ENCODE measurements at regions not wholly inside any gene's neighbourhood (a gene's known extent, or its start where the extent isn't known, plus 50 kb on each side); places are given as distances from the start of the nearest gene placed in this dataset.

- H3K27me3 Mint-ChIP-seq (ENCODE audit: low read depth) = no peaks in the 10 kb centered on the region
- ATAC-seq = no peak
- peaks cover 18% of the 10 kb centered on the region for H3K9me3 Mint-ChIP-seq
- H3K4me1 Mint-ChIP-seq (ENCODE audit: low read depth) = no peaks in the 10 kb centered on the region
- no peaks in the 10 kb centered on the region for H3K36me3 Mint-ChIP-seq (ENCODE audit: insufficient read depth)
- DNase-seq = no peak
- H3K4me3 Mint-ChIP-seq = no peak overlapping the region
Measured at GRCh38 chr10:130464426-130464825, 328.2 kb downstream of the GLRX3 start.

DNA sequence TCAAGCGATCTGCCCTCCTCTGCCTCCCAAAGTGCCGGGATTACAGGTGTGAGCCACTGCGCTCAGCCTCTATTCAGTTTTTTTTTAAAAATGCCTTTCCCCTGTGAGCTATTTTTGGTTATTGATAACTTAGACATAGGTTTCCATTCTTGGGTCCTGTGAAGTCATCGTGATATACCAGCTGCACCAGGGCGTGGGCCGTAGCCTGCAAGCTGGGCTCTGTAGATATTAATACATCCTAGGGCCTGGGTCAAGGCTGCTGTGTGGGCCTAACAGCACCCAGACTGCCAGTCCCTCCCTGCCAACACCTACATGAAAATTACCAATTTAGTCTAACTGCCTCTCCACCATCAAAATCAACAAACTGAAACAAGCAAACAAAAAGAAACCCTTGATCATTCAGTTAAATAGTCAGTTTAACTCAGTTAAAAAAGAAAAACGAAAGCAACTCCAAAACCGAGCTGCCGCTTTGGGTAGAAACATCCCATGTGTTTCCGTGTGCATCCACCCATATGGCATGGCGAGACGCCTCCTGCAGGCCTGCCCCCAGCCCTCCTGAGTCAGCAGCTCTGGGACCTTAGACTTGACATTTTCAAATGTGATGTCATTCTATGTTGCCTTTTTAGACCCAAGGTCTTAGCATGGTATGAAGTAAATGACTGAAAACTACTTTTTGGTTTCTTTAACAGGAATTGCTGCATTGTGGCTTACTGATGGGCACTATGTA is 330.2 kb downstream of the GLRX3 start:
- H3K4me3 Mint-ChIP-seq = no peak overlapping the region

GRCh38 chr10:130470286-130470685 is 334.1 kb downstream of the GLRX3 start:
- DNase-seq = no peak
- ATAC-seq = no peak
- Mint-ChIP-seq H3K36me3 (ENCODE audit: insufficient read depth) (no peaks in the 10 kb centered on the region), H3K4me3 (no peak overlapping the region), H3K4me1 (ENCODE audit: low read depth) (no peaks in the 10 kb centered on the region), H3K27me3 (ENCODE audit: low read depth) (peaks cover 1% of the 10 kb centered on the region), H3K9me3 (peaks cover 22% of the 10 kb centered on the region)

More for the DNA sequence above, 330.2 kb downstream of the GLRX3 start:
- Mint-ChIP-seq H3K4me1 (ENCODE audit: low read depth) (no peaks in the 10 kb centered on the region), H3K36me3 (ENCODE audit: insufficient read depth) (no peaks in the 10 kb centered on the region), H3K9me3 (peaks cover 22% of the 10 kb centered on the region), H3K27me3 (ENCODE audit: low read depth) (no peaks in the 10 kb centered on the region)
- no peak for DNase-seq
- ATAC-seq = no peak

- H3K27me3 Mint-ChIP-seq (ENCODE audit: low read depth) = peaks cover 1% of the 10 kb centered on the region
- ATAC-seq = no peak
- no peaks in the 10 kb centered on the region for H3K36me3 Mint-ChIP-seq (ENCODE audit: insufficient read depth)
- peaks cover 22% of the 10 kb centered on the region for H3K9me3 Mint-ChIP-seq
- H3K4me1 Mint-ChIP-seq (ENCODE audit: low read depth) = no peaks in the 10 kb centered on the region
- no peak for DNase-seq
- H3K4me3 Mint-ChIP-seq = no peak overlapping the region
Measured at GRCh38 chr10:130470973-130471372, 334.8 kb downstream of the GLRX3 start.

DNA sequence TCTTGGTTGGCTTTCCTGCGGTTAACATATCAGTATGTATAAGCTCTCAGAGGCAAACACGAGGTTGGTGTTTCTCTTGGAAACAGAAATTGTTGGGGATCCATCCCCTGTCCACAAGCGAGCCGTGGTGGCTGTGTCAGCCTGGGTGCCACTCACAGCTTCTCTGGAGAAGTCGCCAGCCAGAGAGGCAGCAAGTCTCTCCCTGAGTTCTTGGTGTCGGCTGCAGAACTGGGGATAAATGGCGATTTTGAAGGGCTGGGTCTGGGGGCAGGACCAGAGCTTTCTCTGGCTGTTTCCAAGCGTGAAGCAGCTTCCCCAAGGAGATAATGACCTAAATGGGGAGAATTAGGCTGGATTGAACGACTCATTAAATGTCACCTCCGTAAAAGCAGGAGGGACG is 335.3 kb downstream of the GLRX3 start:
- H3K4me1 Mint-ChIP-seq (ENCODE audit: low read depth) = no peaks in the 10 kb centered on the region
- peaks cover 19% of the 10 kb centered on the region for H3K9me3 Mint-ChIP-seq
- H3K4me3 Mint-ChIP-seq = no peak overlapping the region
- no peaks in the 10 kb centered on the region for H3K36me3 Mint-ChIP-seq (ENCODE audit: insufficient read depth)
- DNase-seq = no peak
- H3K27me3 Mint-ChIP-seq (ENCODE audit: low read depth) = peaks cover 1% of the 10 kb centered on the region
- ATAC-seq = no peak

GRCh38 chr10:130472236-130472635 is 336.0 kb downstream of the GLRX3 start:
- no peak overlapping the region for H3K4me3 Mint-ChIP-seq
- ATAC-seq = no peak
- H3K9me3 Mint-ChIP-seq = peaks cover 17% of the 10 kb centered on the region

DNA sequence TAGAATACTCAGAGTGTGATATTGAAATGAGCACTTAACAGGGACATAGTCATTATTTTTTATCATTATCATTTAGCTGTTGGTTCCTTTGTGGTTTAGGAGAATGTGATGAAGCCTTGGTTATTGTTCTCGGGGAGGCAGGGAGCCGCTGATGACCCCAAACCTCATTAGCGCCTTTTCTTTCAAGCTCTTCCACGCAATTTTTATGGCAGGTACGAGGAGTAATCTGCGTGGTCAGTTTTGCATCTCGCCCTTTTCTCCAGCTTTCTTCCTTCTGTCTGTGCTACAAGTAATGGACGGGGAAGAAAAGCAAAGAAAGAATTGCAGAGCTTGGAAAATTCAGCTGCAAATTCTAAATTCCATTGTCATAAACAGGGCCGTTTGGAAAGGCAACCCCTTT is 338.4 kb downstream of the GLRX3 start:
- DNase-seq (no peak), ATAC-seq (no peak)
- Mint-ChIP-seq H3K4me3 (no peak overlapping the region), H3K27me3 (ENCODE audit: low read depth) (peaks cover 1% of the 10 kb centered on the region), H3K4me1 (ENCODE audit: low read depth) (no peaks in the 10 kb centered on the region), H3K36me3 (ENCODE audit: insufficient read depth) (no peaks in the 10 kb centered on the region), H3K9me3 (peaks cover 2% of the 10 kb centered on the region)

More at GRCh38 chr10:130472236-130472635, 336.0 kb downstream of the GLRX3 start:
- no peaks in the 10 kb centered on the region for H3K4me1 Mint-ChIP-seq (ENCODE audit: low read depth)
- H3K36me3 Mint-ChIP-seq (ENCODE audit: insufficient read depth) = no peaks in the 10 kb centered on the region
- no peak for DNase-seq
- peaks cover 1% of the 10 kb centered on the region for H3K27me3 Mint-ChIP-seq (ENCODE audit: low read depth)

- no peaks in the 10 kb centered on the region for H3K9me3 Mint-ChIP-seq
- no peak for ATAC-seq
- no peak for DNase-seq
- H3K27me3 Mint-ChIP-seq (ENCODE audit: low read depth) = peaks cover 1% of the 10 kb centered on the region
- no peaks in the 10 kb centered on the region for H3K4me1 Mint-ChIP-seq (ENCODE audit: low read depth)
- H3K36me3 Mint-ChIP-seq (ENCODE audit: insufficient read depth) = no peaks in the 10 kb centered on the region
- no peak overlapping the region for H3K4me3 Mint-ChIP-seq
Measured at GRCh38 chr10:130477360-130477759, 341.2 kb downstream of the GLRX3 start.

DNA sequence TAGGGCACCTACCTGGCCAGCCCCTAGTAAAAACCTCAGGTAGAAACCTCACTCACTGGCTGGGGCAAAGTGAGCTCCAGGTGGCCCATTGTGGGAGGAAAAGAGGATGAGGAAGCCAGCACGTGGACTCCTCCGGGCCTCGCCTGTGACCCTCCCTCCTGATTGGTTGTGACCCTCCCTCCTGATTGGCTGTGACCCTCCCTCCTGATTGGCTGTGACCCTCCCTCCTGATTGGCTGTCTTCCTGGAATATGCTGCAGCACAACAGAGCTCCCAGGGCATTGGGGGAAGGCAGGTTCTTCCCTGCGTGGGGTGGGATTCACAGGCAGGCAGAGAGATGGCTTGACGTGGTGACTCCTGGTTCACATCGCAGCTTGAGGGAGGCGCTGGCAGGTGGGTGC is 343.0 kb downstream of the GLRX3 start:
- Mint-ChIP-seq H3K27me3 (ENCODE audit: low read depth) (no peaks in the 10 kb centered on the region), H3K4me1 (ENCODE audit: low read depth) (no peaks in the 10 kb centered on the region), H3K4me3 (no peak overlapping the region), H3K9me3 (no peaks in the 10 kb centered on the region), H3K36me3 (ENCODE audit: insufficient read depth) (no peaks in the 10 kb centered on the region)
- DNase-seq = no peak
- no peak for ATAC-seq

DNA sequence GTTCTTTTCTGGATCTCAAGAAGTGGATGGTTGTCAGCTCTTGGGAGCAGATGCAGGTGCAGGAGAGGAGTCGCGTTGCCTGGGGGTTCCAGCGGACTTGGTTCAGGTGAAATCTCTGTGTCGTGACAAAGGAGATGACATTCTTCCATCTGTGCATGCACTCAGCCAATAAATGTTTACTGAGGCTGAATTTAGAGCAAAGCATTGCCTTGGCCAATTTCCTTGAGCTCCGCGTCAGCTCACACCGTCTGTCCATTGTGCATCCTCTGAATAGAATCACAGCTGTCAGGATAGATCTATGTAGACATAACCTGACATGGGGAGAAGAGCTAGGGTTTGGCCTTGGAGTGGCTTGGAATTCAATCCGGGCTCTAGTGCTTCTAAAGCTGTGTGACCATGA is 343.7 kb downstream of the GLRX3 start:
- Mint-ChIP-seq H3K4me1 (ENCODE audit: low read depth) (no peaks in the 10 kb centered on the region), H3K27me3 (ENCODE audit: low read depth) (no peaks in the 10 kb centered on the region)
- ATAC-seq = no peak

GRCh38 chr10:130480491-130480890 is 344.3 kb downstream of the GLRX3 start:
- no peak for DNase-seq
- Mint-ChIP-seq H3K36me3 (ENCODE audit: insufficient read depth) (no peaks in the 10 kb centered on the region), H3K27me3 (ENCODE audit: low read depth) (no peaks in the 10 kb centered on the region), H3K4me3 (no peak overlapping the region), H3K4me1 (ENCODE audit: low read depth) (no peaks in the 10 kb centered on the region), H3K9me3 (no peaks in the 10 kb centered on the region)
- ATAC-seq = no peak

More for the DNA sequence above, 343.7 kb downstream of the GLRX3 start:
- Mint-ChIP-seq H3K9me3 (no peaks in the 10 kb centered on the region), H3K36me3 (ENCODE audit: insufficient read depth) (no peaks in the 10 kb centered on the region), H3K4me3 (no peak overlapping the region)
- no peak for DNase-seq

- no peaks in the 10 kb centered on the region for H3K4me1 Mint-ChIP-seq (ENCODE audit: low read depth)
- no peaks in the 10 kb centered on the region for H3K27me3 Mint-ChIP-seq (ENCODE audit: low read depth)
- no peak overlapping the region for H3K4me3 Mint-ChIP-seq
- ATAC-seq (no peak), DNase-seq (no peak)
- H3K36me3 Mint-ChIP-seq (ENCODE audit: insufficient read depth) = no peaks in the 10 kb centered on the region
- H3K9me3 Mint-ChIP-seq = no peaks in the 10 kb centered on the region
Measured at GRCh38 chr10:130481076-130481930, 345.1 kb downstream of the GLRX3 start.

DNA sequence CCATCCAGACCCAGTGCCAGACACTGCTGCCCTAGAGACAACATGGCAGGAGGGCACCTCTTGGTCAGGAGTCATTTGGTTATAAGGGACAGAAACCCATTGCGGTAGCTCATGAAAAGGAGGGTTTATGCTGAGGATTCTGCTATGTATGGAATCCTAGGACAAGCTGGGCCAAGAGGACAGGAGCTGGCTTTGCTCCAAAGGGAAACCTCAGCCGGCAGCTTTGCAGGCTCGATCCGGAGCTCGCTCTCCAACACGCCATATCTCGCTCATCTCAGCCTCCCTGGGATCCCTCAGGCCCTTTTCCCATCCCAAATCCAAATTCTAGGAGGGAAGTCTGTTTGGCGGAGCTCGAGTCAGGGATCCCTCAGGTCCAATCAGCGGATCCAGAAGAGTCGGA is 345.7 kb downstream of the GLRX3 start:
- Mint-ChIP-seq H3K36me3 (ENCODE audit: insufficient read depth) (no peaks in the 10 kb centered on the region), H3K4me3 (no peak overlapping the region), H3K4me1 (ENCODE audit: low read depth) (no peaks in the 10 kb centered on the region), H3K9me3 (no peaks in the 10 kb centered on the region), H3K27me3 (ENCODE audit: low read depth) (no peaks in the 10 kb centered on the region)
- DNase-seq (no peak), ATAC-seq (no peak)

DNA sequence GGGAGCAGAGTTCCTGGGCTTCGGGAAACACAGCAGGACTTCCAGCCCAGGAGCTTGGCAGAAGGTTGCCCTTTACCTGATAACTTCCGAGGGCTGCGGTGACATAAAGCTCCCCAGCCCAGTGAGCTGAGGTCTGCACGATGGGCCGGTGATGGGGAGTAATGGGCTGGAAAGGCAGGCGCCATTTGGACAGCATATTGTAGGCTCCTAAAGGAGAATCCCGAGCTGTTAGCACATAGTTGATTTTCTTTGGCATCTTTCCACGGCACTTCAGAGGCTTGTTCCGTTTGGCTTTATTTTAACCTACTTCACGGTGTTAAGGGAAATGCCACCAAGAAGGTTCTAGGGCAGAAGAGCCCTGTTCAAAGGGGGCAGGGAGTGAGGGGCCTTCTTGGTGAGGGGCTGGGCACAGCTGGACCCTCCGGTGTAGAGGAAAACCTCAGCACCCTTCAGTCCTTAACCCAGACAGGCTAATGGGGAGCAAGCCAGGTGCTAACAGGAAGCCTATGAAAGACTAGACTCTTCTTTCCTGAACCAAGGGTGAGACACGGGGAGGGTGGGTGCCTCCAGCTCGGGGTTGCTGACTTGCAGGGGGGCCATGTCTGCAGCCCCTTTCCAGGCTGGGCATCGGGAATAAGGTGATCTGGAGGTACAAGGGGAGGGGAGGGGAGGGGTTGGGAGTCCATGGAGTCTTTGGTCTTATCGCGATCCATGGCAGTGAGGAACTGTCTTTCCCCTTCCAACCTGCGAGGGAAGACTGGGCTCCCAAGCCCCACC is 347.7 kb downstream of the GLRX3 start:
- Mint-ChIP-seq H3K27me3 (ENCODE audit: low read depth) (no peaks in the 10 kb centered on the region), H3K9me3 (no peaks in the 10 kb centered on the region), H3K4me3 (no peak overlapping the region), H3K4me1 (ENCODE audit: low read depth) (no peaks in the 10 kb centered on the region), H3K36me3 (ENCODE audit: insufficient read depth) (no peaks in the 10 kb centered on the region)
- ATAC-seq = no peak
- no peak for DNase-seq

Data from activated T-cell treated with anti-CD3 and anti-CD28 coated beads, Interleukin-2, amount 50 U/mL, for 4 hours (primary cell).